ENCODE measurements at regions not wholly inside any gene's neighbourhood (a gene's known extent, or its start where the extent isn't known, plus 50 kb on each side); places are given as distances from the start of the nearest gene placed in this dataset.
"Not testable (repeated sequence)": the region's sequence is repeated elsewhere in the genome, so short reads cannot be mapped to it uniquely, and the experiment has no call there.

- no peaks in the 10 kb centered on the region for H3K4me1 Mint-ChIP-seq
- no peaks in the 10 kb centered on the region for H3K27me3 Mint-ChIP-seq
Observed at GRCh38 chr2:142586693-142587580, 290.5 kb upstream of the KYNU start.

GRCh38 chr2:142585785-142586184 lies 291.7 kb upstream of the KYNU start:
- H3K27ac Mint-ChIP-seq, result no peak overlapping the region
- CTCF ChIA-PET, result no interaction called here

More at GRCh38 chr2:142586693-142587580, 290.5 kb upstream of the KYNU start:
- CTCF ChIA-PET, result no interaction called here
- Mint-ChIP-seq H3K36me3 (no peaks in the 10 kb centered on the region), H3K9me3 (ENCODE audit: low read depth) (no peaks in the 10 kb centered on the region), H3K4me3 (no peak overlapping the region), H3K27ac (no peak overlapping the region)
- no peak for DNase-seq
- no peak for ATAC-seq

GRCh38 chr2:142582317-142582716 lies 295.1 kb upstream of the KYNU start:
- DNase-seq (no peak), ATAC-seq (no peak)
- Mint-ChIP-seq H3K27me3 (no peaks in the 10 kb centered on the region), H3K4me3 (no peak overlapping the region), H3K9me3 (ENCODE audit: low read depth) (peaks cover 3% of the 10 kb centered on the region), H3K4me1 (no peaks in the 10 kb centered on the region), H3K36me3 (no peaks in the 10 kb centered on the region), H3K27ac (no peak overlapping the region)
- CTCF ChIA-PET, result no interaction called here

More at GRCh38 chr2:142585785-142586184, 291.7 kb upstream of the KYNU start:
- DNase-seq, result no peak
- Mint-ChIP-seq H3K36me3 (no peaks in the 10 kb centered on the region), H3K27me3 (no peaks in the 10 kb centered on the region), H3K4me3 (no peak overlapping the region), H3K4me1 (no peaks in the 10 kb centered on the region), H3K9me3 (ENCODE audit: low read depth) (no peaks in the 10 kb centered on the region)
- ATAC-seq, result no peak

GRCh38 chr2:142581491-142581890 lies 296.0 kb upstream of the KYNU start:
- Mint-ChIP-seq H3K36me3 (no peaks in the 10 kb centered on the region), H3K27me3 (no peaks in the 10 kb centered on the region), H3K27ac (no peak overlapping the region), H3K4me1 (no peaks in the 10 kb centered on the region), H3K9me3 (ENCODE audit: low read depth) (peaks cover 3% of the 10 kb centered on the region), H3K4me3 (no peak overlapping the region)
- DNase-seq (no peak), ATAC-seq (no peak)
- CTCF ChIA-PET, result no interaction called here

GRCh38 chr2:142580691-142581090 lies 296.8 kb upstream of the KYNU start:
- Mint-ChIP-seq H3K27me3 (no peaks in the 10 kb centered on the region), H3K4me3 (no peak overlapping the region), H3K9me3 (ENCODE audit: low read depth) (peaks cover 3% of the 10 kb centered on the region), H3K36me3 (no peaks in the 10 kb centered on the region), H3K27ac (no peak overlapping the region), H3K4me1 (no peaks in the 10 kb centered on the region)
- DNase-seq (no peak), ATAC-seq (no peak)
- CTCF ChIA-PET, result no interaction called here

- DNase-seq (no peak), ATAC-seq (no peak)
Observed at GRCh38 chr2:142575561-142575960, 301.9 kb upstream of the KYNU start.

GRCh38 chr2:142574388-142574787 lies 303.1 kb upstream of the KYNU start:
- DNase-seq (no peak), ATAC-seq (no peak)
- no peak overlapping the region for H3K4me3 Mint-ChIP-seq
- CTCF ChIA-PET, result no interaction called here
- no peaks in the 10 kb centered on the region for H3K9me3 Mint-ChIP-seq (ENCODE audit: low read depth)
- no peaks in the 10 kb centered on the region for H3K27me3 Mint-ChIP-seq
- H3K36me3 Mint-ChIP-seq, result no peaks in the 10 kb centered on the region
- no peak overlapping the region for H3K27ac Mint-ChIP-seq
- H3K4me1 Mint-ChIP-seq, result no peaks in the 10 kb centered on the region

More at GRCh38 chr2:142575561-142575960, 301.9 kb upstream of the KYNU start:
- no peaks in the 10 kb centered on the region for H3K27me3 Mint-ChIP-seq
- CTCF ChIA-PET, result no interaction called here
- no peak overlapping the region for H3K4me3 Mint-ChIP-seq
- no peak overlapping the region for H3K27ac Mint-ChIP-seq
- H3K36me3 Mint-ChIP-seq, result no peaks in the 10 kb centered on the region
- no peaks in the 10 kb centered on the region for H3K4me1 Mint-ChIP-seq
- H3K9me3 Mint-ChIP-seq (ENCODE audit: low read depth), result peaks cover 3% of the 10 kb centered on the region

- H3K27me3 Mint-ChIP-seq, result no peaks in the 10 kb centered on the region
Observed at GRCh38 chr2:142572346-142573132, 304.9 kb upstream of the KYNU start.

GRCh38 chr2:142571934-142572333 lies 305.5 kb upstream of the KYNU start:
- ATAC-seq, result no peak
- no peak overlapping the region for H3K4me3 Mint-ChIP-seq
- DNase-seq, result no peak
- H3K27me3 Mint-ChIP-seq, result no peaks in the 10 kb centered on the region
- CTCF ChIA-PET, result no interaction called here
- H3K4me1 Mint-ChIP-seq, result no peaks in the 10 kb centered on the region
- H3K36me3 Mint-ChIP-seq, result no peaks in the 10 kb centered on the region
- no peaks in the 10 kb centered on the region for H3K9me3 Mint-ChIP-seq (ENCODE audit: low read depth)
- no peak overlapping the region for H3K27ac Mint-ChIP-seq

More at GRCh38 chr2:142572346-142573132, 304.9 kb upstream of the KYNU start:
- H3K4me3 Mint-ChIP-seq, result no peak overlapping the region
- no peaks in the 10 kb centered on the region for H3K4me1 Mint-ChIP-seq
- DNase-seq (no peak), ATAC-seq (no peak)
- CTCF ChIA-PET, result no interaction called here
- H3K9me3 Mint-ChIP-seq (ENCODE audit: low read depth), result no peaks in the 10 kb centered on the region
- no peak overlapping the region for H3K27ac Mint-ChIP-seq
- H3K36me3 Mint-ChIP-seq, result no peaks in the 10 kb centered on the region

- no peaks in the 10 kb centered on the region for H3K27me3 Mint-ChIP-seq
- no peak overlapping the region for H3K27ac Mint-ChIP-seq
- ATAC-seq, result no peak
- no peak overlapping the region for H3K4me3 Mint-ChIP-seq
- CTCF ChIA-PET, result no interaction called here
- H3K36me3 Mint-ChIP-seq, result no peaks in the 10 kb centered on the region
- no peaks in the 10 kb centered on the region for H3K4me1 Mint-ChIP-seq
- peaks cover 2% of the 10 kb centered on the region for H3K9me3 Mint-ChIP-seq (ENCODE audit: low read depth)
- DNase-seq, result no peak
Observed at GRCh38 chr2:142562900-142563299, 314.6 kb upstream of the KYNU start.

- Mint-ChIP-seq H3K9me3 (ENCODE audit: low read depth) (peaks cover 2% of the 10 kb centered on the region), H3K4me1 (no peaks in the 10 kb centered on the region), H3K4me3 (no peak overlapping the region), H3K27me3 (no peaks in the 10 kb centered on the region), H3K36me3 (no peaks in the 10 kb centered on the region), H3K27ac (no peak overlapping the region)
- CTCF ChIA-PET, result no interaction called here
- no peak for ATAC-seq
- no peak for DNase-seq
Observed at GRCh38 chr2:142561656-142562055, 315.8 kb upstream of the KYNU start.

GRCh38 chr2:142557391-142557790 lies 320.1 kb upstream of the KYNU start:
- H3K27ac Mint-ChIP-seq, result no peak overlapping the region
- no peak overlapping the region for H3K4me3 Mint-ChIP-seq
- no peaks in the 10 kb centered on the region for H3K4me1 Mint-ChIP-seq
- no peak for DNase-seq
- H3K9me3 Mint-ChIP-seq (ENCODE audit: low read depth), result peaks cover 2% of the 10 kb centered on the region
- CTCF ChIA-PET, result no interaction called here
- ATAC-seq, result no peak
- H3K27me3 Mint-ChIP-seq, result no peaks in the 10 kb centered on the region
- no peaks in the 10 kb centered on the region for H3K36me3 Mint-ChIP-seq

- H3K4me3 Mint-ChIP-seq; H3K27ac Mint-ChIP-seq; H3K27me3 Mint-ChIP-seq; H3K36me3 Mint-ChIP-seq; CTCF ChIA-PET; ATAC-seq; DNase-seq; H3K9me3 Mint-ChIP-seq (ENCODE audit: low read depth); H3K4me1 Mint-ChIP-seq: not testable (repeated sequence)
Observed at GRCh38 chr2:142545999-142546398, 331.5 kb upstream of the KYNU start.

- Mint-ChIP-seq H3K4me1 (no peaks in the 10 kb centered on the region), H3K9me3 (ENCODE audit: low read depth) (no peaks in the 10 kb centered on the region), H3K4me3 (no peak overlapping the region), H3K36me3 (no peaks in the 10 kb centered on the region), H3K27ac (no peak overlapping the region), H3K27me3 (no peaks in the 10 kb centered on the region)
- DNase-seq (no peak), ATAC-seq (no peak)
- CTCF ChIA-PET, result no interaction called here
Observed at GRCh38 chr2:142545036-142545435, 332.4 kb upstream of the KYNU start.

Measured in activated CD8-positive, alpha-beta memory T cell treated with anti-CD3 and anti-CD28 coated beads, Interleukin-2, amount 10 ng/mL, durations not matched to agents 7 days and 5 days (primary cell).